Fibroblast of skin of right quadriceps (primary cell): ENCODE measurements at regions not wholly inside any gene's neighbourhood (a gene's known extent, or its start where the extent isn't known, plus 50 kb on each side); places are given as distances from the start of the nearest gene placed in this dataset.
"Not testable (repeated sequence)": the region's sequence is repeated elsewhere in the genome, so short reads cannot be mapped to it uniquely, and the experiment has no call there.

ENCODE experiments used
- DNase-seq: peaks from one replicate; pipeline ENCODE4 v3.0.0-alpha.2; 2013

GRCh38 chr14:48690349-48690748 is 895.8 kb downstream of the RPS29 start:
- DNase-seq: no peak

DNA sequence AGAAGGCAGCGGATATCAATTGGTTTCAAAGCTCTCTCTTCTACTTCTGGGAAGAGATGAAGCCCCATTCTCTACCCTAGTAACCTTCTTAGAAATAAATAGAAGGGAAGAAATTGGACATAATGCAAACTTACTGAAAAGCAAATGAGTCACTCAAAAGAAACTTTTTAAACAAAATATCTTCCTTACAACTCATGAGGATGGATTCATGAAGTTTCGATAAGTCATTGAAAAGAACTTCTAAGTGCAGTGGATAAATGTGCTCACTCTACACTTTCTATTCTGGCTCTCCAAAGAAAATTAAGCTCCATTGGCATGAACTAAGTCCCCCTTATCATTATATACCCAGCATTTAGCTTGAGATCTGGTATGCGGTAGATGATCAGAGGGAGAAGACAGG is 899.5 kb downstream of the RPS29 start:
- no peak for DNase-seq

DNA sequence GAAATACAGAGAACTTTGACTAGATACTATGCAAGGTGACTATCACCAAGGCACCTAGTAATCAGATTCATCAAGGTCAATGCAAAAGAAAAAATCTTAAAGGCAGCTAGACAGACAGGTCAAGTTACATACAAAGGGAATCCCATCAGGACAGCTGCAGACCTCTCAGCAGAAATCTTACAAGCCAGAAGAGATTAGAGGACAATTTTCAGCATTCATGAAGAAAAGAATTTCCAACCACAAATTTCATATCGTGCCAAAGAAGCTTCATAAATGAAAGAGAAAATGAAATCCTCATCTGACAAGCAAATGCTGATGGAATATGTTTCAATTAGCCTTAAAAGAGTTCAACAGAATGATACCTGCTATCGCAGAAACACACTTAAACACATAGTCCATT is 913.7 kb downstream of the RPS29 start:
- no peak for DNase-seq

- DNase-seq: no peak
Measured at GRCh38 chr14:48670939-48671338, 915.2 kb downstream of the RPS29 start.

DNA sequence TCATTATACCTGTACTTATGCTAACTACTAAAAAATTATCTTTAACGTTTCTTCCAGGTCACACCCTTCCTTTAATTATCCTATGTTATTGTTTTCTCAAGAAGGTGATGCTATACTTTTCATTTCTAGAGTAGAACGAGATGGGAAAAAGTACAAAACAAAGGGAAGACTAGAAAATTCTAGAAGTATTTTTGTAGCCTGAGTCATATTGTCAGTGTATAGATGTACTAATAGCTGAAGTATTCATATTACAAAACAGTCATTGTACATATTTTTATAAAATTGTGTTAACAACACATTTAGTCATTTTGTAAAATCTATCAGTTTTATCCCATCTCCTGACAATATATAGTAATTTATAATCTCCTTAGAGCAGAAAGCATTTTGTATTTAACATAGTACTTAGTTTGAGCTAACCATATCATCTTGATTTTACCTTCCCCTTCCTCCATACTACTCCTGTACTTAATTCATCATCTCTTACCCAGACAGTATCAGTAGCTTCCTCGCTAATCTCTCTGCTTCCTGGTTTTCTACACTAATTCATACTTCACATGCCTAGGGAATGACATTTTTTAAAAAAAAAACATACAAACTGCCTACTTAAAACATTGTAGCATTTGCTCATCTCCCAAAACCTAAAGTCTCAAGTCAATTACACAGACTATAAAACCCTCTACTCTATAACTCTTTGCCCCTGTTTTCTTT is 920.9 kb downstream of the RPS29 start:
- peak; percentile 29 for DNase-seq

- DNase-seq: no peak
Measured at GRCh38 chr14:48643241-48643640, 942.9 kb downstream of the RPS29 start.

- DNase-seq: no peak
Measured at GRCh38 chr14:48628870-48629269, 953.5 kb upstream of the MDGA2 start.

DNA sequence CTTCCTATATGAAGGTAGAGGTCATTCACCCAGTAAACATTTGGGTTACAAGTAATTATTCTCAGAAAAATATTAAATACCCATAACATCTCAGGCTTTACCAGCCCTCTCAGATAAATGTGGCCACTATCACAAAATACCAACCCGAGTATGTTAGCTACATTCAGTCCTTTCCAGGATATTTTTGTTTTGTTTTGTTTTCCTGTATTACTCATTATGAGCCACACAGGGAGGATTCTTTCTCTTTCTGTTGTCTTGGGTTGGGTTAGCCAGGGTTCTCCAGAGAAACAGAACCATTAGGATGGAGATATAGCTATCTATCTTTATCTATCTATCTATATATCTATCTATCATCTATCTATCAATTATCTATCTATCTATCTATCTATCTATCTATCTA is 947.6 kb upstream of the MDGA2 start:
- DNase-seq: no peak

DNA sequence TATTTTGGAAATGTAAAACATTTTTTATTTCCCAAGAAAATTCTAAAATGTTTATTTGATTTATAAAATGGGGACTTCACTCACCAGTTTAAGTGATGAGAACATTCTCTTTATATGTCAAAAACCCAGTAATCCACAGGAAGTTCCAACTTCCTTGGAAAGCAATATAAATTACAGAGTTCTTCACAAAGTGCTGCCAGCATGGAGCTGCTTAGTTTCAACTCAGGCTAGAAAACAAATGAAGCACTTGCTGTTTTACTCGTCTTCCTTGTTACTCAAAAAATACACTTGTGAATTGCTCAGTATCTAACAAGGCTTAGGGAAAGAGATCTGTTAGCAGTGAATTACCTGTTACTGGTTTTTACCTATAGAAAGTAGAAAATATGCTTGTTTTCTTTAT is 942.7 kb upstream of the MDGA2 start:
- DNase-seq: no peak

DNA sequence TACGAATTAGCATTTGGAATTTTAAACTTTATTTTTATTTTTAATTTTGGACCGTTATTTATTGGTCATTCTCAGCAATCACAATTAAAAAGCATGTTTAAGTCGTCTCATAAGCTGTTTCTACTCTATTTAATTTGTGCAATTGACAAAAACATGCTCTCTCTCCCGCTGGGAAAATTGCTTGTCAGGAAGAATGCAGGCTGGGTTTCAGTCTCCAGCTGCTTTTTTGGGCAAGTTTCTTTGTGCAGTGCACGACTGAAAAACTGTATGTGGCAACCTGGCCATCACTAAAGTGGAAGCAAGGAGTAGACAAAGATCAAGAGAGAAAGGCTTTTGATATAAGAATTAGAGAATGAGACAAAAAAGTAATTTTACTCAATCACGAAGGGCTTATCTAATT is 941.5 kb upstream of the MDGA2 start:
- no peak for DNase-seq

GRCh38 chr14:48615618-48616017 is 940.2 kb upstream of the MDGA2 start:
- DNase-seq: no peak

DNA sequence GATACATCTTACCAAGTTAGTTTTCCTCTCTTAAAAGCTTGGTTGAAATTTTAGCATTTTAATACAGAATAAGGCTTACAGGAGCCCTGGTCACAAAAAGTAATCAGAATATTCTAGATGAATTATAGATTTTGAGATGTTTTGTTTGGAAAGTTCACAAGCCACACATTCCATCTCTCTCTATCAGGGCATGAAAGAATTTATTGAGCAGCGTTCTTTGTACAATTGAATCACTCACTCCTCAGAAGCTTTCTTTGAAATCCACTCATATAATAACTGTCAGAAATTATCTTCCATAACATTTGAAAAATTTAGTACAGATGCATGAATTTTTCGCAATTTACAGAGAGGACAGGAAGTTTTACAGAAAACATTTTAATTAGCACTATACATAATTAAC is 938.6 kb upstream of the MDGA2 start:
- DNase-seq: no peak

GRCh38 chr14:48606960-48607359 is 931.6 kb upstream of the MDGA2 start:
- not testable (repeated sequence) for DNase-seq

- DNase-seq: no peak
Measured at GRCh38 chr14:48598458-48598857, 923.1 kb upstream of the MDGA2 start.

GRCh38 chr14:48586099-48586498 is 910.7 kb upstream of the MDGA2 start:
- no peak for DNase-seq

DNA sequence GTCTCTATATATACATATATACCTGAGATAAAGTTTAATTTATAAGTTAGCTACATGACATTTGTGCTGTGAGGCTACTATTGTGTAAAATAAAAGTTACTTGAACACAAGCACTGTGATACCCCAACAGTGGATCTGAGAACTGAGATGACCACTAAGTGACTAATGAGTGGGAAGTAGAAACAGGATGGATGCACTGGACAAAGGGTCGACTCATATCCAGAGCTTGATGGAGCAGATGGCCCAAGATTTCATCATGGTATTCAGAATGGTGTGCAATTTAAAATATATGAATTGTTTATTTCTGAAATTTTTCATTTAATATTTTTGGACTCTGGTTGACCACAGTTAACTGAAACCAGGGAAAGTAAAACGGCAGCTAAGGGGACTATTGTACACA is 908.6 kb upstream of the MDGA2 start:
- DNase-seq: no peak

GRCh38 chr14:48582938-48583337 is 907.5 kb upstream of the MDGA2 start:
- no peak for DNase-seq

GRCh38 chr14:48580692-48581091 is 905.3 kb upstream of the MDGA2 start:
- DNase-seq: no peak

GRCh38 chr14:48575772-48576171 is 900.4 kb upstream of the MDGA2 start:
- DNase-seq: no peak

DNA sequence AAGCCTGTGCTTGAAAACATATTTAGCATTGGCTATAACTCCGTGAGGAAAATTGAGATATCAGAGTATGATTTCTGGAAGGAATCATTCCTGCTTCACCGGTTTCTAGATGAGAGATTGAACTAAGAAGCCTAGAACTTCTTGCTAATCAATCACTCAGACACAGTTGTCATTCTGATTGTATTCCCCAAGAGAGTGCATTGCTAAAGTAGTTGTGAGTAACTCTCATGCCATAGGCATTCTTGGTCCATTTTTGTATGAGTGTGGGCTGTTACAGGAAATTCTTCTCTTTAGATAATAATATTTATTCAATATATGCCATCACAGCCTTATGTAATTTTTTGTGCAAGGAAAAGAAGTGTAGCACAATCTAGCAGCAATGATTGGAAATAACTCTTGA is 893.3 kb upstream of the MDGA2 start:
- no peak for DNase-seq

- no peak for DNase-seq
Measured at GRCh38 chr14:48568252-48568651, 892.8 kb upstream of the MDGA2 start.

DNA sequence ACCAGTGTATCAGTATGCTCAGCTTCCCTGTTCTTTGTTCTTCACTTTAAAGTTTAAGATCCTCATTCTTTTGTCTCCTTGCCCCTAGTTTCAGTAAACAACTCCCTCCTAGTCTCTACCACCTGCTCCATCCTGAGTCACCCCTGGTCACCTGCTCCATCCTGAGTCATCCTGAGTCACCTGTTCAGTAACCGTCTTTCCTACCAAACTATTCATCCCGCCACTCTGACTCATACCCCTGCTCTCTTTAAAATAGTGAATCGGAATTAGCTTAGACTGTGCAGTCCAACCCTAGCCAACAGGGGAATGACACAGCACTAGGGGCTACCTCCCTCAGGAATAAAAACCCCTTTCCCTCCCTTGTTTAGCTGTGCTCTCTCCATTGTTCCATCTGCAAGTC is 888.1 kb upstream of the MDGA2 start:
- no peak for DNase-seq

GRCh38 chr14:48561438-48561837 is 886.0 kb upstream of the MDGA2 start:
- DNase-seq: not testable (repeated sequence)

GRCh38 chr14:48560421-48560820 is 885.0 kb upstream of the MDGA2 start:
- DNase-seq: no peak

- no peak for DNase-seq
Measured at GRCh38 chr14:48553443-48553842, 878.0 kb upstream of the MDGA2 start.

DNA sequence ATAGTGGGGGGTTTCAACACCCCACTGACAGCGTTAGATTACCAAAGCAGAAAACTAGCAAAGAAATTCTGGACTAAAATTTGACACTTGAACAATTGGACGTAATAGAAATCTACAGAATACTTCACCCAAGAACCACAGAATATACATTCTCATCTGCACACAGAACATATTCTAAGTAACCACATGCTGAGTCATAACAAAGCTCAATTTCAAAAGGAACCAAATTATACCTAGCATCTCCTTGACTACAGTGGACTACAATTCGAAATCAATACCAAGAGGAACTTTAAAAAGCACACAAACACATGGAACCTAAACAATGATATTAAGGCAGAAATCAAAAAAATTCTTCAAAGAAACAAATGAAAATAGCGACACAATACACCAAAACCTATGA is 871.6 kb upstream of the MDGA2 start:
- no peak for DNase-seq
